Activated CD4-positive, alpha-beta T cell treated with anti-CD3 and anti-CD28 coated beads, Interleukin-10, Interleukin-2, amounts not matched to agents 100 ng/mL and 50 ng/mL, durations not matched to agents 16 hours and 8 hours (primary cell): ENCODE measurements at regions not wholly inside any gene's neighbourhood (a gene's known extent, or its start where the extent isn't known, plus 50 kb on each side); places are given as distances from the start of the nearest gene placed in this dataset.

ENCODE experiments used
- DNase-seq: peaks from one replicate; pipeline ENCODE4 v3.0.0-alpha.2; 2020

DNA sequence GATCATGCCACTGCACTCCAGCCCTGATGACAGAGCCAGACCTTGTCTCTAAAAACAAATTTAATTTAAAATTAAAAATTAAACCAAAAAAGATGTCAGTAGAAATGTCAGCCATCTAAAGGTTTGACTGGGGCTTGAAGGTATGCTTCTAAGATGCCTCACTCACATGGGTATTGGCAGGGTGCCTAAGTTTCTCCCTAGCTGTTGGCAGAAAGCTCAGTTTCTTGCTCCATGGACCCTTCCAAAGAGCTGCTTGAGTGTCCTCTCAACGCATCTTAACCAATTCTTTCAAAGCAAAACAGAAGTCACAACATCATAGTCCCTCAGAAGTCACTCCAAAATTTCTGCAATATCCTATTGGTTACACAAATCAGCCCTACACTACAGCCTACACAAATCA is 231.0 kb upstream of the ADGRL2 start:
- DNase-seq: no peak

DNA sequence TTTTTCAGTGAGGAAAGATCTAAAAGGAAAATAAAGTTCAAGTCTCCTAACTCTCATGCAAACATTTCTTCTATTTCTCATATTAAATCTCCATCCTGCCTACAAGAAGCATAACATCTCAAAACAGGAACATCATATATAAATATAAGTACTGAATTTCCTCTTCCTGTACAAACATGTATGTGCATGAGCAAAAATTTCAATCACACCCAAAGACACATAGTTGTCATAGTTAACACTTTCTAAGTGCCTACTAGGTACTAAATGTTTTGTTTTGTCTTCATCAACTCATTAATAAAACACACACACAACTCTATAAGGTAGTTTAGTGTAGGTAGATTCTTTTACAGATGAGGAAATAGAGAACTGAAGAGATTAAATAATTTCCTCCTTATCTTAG is 237.1 kb upstream of the ADGRL2 start:
- no peak for DNase-seq

DNA sequence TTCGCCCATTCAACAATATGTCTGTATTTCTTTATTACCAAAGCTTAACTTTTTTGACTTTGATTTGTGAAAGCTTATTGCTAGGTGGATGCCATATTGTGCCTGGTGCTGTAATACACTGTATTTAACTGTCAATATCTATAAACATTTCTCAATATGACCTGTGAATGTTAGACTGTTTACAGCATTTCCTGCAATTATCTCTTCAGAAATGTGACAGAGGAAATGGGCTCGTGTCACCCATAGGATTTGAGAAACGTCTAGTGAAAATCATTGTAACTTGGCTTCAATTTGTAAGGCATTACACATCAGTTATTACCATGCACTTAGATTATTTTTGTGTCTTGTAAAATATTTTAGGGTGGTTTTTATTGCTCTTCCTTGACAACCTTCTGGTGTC is 237.8 kb upstream of the ADGRL2 start:
- DNase-seq: no peak

DNA sequence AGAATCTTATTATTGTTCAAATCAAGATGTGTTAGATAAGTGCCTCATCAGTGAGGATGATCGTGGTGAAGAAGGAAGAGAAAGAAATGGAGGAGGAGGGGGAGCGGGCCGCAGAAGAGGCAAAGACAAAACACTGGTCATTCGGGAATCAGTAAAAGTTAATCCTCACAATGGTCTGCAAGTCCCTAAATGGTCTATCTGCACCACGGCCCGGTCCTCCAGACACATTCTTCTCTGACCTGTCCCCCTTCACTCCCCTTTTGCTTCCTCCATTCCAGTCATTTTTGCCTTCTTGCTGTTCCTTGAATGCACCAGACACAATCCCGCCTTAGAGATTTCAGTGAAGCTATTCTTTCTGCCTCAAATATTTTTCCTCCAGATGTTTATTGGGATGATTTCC is 240.1 kb upstream of the ADGRL2 start:
- DNase-seq: no peak

DNA sequence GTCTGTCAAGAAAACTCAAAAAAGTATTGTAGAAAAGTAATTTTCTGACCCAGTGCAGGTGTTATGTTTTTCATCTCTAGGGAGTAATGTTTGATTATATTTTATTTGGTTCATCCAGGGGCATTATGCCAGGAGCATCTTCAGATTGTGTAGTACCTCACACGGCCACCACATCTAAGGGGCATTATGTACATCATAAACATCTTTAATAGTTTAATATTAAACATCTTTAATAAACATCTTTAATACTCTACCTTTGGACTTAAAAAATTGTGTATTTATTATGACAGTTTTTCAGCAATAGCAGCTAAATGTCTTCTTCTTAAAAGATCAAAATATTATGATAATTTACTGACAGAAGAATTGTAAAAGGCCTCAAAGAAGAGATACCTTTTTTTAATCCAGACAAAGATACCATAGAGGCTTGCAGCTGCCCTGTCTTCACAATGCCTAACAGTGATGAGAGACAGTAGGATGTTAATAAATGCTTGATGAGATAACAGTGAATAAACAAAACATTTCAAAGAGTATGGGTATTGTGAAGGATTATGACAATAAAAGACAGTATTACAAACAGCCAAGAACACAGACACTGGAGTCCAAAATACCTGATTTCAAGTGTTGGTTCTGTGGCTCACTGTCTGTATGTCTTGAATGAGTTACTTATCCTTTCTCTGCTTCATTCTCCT is 240.9 kb upstream of the ADGRL2 start:
- DNase-seq: no peak

DNA sequence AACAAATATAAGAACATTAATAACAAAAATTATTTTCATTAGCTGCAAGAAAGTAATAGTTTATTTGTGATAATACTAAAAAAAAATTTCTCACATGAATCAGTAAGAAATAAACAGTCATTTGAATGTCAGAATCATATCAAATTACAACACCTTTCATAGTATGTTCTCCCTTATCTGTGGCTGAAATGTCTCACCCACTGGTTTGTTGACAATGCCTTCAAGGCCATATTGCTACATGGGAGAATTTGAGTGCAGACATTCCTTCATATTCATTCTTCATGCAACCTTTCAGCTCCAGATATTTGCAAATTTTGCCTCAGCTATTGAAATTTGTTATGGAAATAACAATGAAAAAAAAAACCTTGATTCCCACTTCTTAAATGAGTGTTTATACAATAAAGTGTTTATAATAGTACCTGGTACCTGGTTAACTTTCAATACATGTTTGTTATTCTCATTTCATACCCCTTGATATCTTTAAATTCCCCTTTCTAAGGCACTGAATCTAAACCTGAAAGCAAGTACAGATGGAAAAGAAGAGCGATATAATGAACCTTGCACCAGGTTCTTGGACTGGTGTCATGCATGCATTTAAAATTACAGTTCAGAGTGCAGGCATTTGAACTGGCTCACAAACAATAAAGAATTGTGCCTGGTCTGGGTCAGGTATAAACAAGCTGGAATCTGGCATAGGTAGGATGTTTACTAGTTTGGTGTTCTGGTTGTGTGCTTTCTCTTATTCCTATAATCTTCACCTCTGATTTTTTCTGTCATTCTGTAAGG is 242.2 kb upstream of the ADGRL2 start:
- DNase-seq: no peak

DNA sequence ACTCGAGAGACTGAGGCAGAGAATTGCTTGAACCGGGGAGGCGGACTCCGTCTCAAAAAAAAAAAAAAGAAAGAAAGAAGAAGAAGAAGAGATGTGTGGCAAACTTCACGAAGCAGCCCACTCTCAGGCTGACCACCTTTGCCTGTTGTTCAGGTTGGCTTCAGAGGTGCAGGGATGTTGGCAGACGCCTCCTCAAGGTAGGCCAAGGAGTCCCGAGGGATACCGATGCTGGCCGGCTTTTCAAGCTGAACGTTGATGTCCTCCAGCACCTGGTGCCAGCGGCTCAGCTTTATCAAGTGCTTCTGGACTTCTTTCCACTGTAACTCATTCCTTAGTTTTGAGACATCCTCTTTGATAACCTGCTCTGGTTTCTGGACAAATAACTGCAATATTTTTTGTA is 243.8 kb upstream of the ADGRL2 start:
- DNase-seq: no peak

DNA sequence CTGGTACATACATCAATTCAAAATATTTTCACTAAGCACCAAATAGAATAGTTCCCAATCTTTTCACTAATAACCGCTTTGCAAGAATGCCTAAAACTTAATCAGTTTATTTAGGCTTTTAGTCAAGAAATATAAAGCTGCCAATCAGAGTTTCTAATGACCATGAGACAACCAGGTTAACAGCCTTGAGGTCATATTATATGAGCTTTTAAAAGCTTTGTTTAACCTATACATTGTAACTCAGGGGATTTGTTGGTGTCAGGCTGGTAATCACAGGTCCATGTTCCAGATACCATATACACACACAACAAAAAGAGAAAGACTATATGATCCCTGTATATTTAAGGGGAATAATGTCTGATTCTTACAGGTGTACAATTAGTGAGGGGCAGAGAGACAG is 246.2 kb upstream of the ADGRL2 start:
- no peak for DNase-seq

DNA sequence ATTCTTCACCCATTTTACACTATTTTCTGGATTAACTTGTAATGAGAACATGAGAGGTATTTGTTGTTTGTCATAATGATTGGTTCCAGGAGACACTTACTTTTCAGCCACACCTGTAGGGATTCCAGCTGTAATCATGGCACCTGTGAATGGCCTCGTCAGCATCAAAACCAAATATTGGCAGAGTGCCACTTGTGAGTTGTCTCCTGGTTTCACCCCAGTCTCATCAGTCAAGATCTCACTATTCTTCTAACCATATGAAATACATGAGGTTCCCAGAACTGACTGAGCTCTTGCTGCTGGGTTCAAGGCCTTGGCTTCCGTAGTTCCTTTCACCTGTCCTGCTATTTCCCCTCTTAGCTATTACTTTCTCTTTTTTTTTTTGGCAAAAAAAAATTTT is 246.6 kb upstream of the ADGRL2 start:
- no peak for DNase-seq

DNA sequence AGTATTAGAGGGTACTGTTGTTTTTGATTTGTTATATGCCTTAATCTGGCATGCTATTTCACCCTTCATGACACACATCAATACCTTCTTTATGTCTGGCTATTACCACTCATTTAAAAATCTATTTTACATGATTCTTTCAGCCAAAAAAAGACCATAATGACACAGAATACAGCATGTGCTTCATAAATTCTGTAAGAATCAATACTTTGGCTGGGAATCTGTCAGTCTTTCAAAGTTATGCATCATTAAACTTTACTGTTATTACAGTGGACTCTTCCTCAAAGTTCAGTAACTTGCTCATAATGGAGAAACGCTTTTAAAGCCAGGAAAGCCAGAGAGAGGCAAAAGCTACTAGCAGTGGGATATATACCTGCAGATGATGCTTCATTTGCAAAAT is 247.2 kb upstream of the ADGRL2 start:
- no peak for DNase-seq

DNA sequence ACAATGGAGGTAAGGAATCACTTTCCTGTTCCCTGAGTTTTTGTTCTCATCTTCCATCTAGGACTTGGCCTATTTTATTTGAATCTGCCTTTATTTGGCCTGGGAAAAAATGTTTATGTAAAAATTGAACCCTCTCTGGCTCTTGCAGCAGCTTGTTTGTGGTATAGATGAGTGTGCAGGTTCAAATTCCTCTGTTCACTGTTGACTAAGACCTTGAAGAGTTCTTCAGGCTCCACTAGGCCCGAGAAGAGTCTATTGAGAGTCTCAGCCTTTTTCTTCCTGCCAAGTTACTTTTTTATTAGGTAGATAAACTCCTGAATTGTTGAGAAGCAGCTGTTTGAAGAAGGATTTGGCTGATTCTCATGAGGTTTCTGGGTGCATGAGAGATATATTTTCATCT is 248.8 kb upstream of the ADGRL2 start:
- DNase-seq: no peak

DNA sequence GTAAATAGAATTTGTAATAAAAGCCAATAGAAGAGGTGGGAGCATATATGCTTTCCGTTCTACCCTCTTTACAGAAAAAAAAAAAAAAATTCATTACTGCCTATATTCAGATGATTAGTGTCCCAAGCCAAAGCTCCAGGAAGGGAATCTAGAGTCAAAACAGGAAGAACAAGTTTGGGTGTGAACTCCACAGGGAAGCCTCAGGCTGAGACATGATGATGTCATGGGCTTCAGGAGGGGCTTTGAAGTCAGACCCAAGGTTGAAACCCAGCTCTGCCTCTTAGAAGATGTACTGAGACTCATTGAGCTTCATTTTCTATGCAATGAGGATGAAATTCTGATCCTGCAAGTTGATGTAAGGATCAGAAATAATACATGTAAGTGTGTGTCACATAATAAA is 250.0 kb upstream of the ADGRL2 start:
- no peak for DNase-seq

DNA sequence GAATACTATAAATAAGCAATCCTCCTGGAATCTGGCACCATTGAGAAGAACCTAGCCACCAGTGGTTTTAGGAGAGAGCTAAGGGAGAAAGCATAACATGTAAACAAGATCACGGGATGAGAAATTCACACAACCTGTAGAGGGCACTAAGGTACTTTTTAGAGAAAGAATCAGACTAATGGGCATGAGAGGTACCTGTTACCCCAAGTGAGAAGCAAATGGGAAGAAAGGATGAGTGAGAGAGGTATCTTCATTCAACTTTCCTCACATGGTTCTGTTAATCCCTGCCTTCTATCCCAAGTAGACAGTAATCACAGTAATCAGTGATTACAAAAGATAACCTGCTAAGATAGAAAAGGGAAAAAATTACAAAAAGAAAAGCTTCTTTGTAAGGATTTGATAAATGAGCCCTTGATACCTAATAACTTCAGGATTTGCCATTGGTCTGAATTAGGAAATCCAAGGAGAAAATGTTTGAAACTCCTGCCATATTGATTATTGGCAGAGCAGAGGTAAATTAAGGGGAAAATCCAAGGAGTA is 251.1 kb upstream of the ADGRL2 start:
- peak; percentile 16 for DNase-seq

DNA sequence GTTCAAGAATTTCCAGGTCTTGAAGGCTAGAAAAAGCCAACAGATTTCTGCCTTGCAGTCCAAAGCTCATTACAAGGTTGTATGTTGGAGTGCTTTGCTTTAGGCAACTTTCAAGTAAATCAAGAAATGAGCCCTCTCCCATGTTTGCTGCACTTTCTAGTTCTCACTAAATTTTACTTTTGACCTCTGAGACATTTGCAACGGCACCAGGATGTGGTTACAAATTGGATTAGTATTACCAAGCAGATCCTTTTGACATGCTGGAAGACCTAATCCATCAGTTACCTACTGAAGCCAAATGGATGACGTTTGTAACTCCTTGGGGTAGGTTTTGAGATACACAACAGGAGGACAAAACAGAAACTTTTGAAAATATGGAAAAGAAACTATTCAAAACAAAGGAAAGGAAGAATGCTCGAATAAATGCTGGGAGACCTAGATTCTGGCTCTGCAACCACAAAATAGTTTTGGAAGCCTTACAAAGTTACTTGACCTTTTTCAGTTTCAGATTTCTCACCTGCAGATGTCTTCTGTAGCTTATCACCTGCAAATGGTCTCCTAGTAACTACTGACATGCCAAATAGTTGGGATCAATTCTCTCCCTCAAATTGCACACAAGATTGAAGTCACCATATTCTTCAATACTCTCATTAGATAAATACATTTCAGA is 251.7 kb upstream of the ADGRL2 start:
- DNase-seq: peak; percentile 55

DNA sequence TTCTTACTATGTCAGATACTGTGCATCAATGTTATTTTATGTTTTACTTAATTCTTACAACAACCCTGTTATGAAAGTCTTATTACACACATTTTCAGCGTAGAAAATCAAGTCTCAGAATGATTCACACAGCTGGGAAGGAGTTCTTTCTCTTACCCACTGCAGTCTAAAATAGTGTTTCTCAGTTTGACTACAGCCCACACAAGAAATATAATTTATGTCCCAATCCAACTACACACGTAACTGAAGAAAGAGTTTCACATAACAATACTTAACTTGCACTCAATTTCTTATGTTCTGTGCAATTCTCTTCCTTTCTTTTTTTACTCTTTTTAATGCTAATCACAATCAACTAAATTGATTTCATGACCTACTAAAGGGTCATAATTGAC is 252.8 kb upstream of the ADGRL2 start:
- peak; percentile 63 for DNase-seq

DNA sequence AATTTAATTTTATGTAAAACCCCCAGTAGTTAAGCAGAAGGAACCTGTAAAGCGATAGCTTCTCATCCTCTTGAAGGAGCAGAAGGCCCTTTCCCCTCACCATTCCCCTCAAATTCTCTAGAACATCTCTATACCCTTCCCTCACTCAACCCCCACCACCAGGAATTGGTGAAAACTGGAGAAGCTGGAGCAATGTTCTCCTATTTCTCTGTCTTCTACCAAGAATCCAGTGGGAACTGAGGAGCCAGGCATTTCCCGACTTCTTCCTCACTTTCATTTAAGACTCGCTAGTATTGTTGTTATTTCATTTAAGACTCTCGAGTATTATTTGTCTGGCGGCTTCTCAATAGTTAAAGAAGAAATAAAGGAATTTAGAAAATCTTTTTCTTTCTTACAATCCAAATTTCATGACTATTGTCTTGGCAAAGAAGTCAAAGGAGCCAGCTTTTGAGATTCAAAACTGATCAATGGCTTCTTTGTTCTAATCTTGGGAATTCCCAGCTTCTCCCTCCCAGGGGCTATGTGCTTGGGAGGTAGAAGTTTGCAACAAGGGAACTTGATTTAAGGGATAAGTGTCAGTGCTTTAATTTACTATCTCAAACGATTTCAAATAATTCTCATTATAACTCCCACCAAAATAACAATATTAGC is 253.3 kb upstream of the ADGRL2 start:
- no peak for DNase-seq

DNA sequence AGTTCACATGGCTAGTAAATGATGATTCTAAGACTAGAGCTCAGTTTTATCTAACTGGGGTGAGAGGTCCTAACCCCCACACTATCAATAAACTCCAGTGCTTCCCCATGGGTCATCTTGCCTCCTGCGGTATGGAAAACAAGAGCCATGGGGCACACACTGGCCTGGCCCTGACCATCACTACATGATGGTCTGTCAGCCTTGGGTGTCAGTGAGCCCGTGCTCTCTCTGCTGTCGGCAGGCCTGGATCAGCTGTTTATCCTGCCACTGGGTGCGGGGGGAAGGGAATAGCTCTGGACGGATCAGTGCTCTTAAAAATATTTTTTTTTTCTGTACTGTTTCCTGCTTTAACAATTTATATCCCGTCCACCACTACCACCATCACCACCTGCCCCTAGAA is 255.0 kb upstream of the ADGRL2 start:
- no peak for DNase-seq

DNA sequence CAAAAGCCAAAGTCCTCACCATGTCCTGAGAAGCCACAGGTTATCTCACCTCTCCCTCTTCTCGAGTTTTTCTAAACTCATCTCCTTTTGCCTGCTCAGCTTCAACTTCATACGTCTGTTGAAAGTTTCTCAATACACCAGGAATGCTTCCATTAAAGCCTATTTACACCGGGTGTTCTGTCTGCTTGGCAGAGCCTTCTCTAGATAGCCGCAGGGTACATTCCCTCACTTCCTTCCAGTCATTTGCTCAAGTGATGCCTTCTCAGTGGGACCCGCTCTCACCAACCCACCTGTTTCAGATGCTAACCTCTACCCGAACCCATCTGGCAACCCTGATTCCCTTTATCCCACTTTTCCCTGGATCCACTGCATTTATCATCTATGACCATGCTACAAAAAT is 257.0 kb upstream of the ADGRL2 start:
- no peak for DNase-seq

DNA sequence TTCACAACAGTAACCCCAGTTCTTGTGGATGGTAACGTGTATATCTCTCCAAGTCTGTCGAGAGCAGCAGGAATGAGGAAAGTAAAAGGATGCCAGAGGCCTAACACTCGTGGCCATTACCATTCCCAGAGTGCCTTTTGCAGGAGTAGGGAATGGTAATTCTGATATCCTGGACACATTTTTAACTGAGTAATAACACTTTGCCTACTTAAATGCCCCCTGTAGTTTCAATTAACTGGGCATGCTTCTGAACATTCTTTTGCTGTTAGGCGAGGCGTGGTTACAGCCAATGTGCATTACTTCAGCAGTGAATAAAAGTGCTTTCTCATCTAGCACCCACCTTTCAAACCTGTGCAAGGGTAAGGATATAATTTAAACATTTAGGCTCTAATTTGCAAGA is 258.5 kb upstream of the ADGRL2 start:
- DNase-seq: no peak

DNA sequence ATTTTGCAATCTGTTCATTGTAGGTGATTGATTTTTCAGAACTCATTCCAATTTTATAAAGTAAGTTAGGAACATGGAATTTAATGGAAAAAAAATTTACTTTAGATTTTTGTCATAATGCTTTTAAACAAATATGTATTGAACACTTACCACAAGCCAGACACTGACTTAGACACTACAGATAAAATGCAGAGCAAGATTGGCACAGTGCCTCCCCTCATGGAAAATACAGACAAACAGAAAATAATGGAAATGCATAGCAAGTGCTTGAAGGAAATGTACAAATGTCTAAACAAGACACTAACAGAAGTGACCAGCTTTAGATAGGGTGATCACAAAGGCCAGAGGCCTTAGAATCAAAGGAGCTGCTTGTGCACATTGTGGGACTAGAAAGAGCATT is 260.5 kb upstream of the ADGRL2 start:
- DNase-seq: no peak

DNA sequence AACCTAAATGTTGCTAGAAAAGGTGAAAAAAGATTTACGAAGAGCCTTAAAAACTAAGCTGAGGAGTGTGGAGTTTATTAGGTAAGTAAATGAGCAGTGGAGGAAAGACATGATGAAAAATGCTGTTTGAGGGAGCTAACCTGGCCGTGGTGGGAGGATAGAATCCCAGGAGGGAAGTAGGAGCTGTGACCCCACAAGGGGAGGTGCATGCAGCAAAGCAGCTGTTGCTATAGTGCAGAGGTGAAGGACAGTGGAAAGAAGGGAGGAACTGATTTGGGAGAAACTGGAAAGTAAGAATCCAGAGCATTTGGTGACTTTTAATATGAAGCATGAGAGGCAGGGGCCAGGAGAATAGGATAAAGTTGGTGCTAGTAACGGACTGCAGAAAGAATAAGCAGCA is 271.7 kb upstream of the ADGRL2 start:
- DNase-seq: no peak

DNA sequence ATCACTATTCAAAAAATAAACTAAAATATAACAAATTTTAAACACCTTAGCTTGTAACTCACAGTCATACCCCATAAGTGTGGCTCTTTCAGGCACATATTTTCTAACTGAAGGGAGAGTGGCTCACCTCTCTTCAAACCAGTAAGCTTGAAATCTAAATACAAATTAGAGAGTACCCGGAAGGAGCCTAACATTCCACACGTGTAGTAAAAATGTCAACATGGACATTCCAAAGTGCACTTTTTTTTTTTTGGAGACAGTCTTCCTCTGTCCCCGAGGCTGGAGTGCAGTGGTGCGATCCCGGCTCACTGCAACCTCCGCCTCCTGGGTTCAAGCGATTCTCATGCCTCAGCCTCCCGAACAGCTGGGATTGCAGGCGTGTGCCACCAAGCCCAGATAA is 275.6 kb upstream of the ADGRL2 start:
- DNase-seq: no peak

DNA sequence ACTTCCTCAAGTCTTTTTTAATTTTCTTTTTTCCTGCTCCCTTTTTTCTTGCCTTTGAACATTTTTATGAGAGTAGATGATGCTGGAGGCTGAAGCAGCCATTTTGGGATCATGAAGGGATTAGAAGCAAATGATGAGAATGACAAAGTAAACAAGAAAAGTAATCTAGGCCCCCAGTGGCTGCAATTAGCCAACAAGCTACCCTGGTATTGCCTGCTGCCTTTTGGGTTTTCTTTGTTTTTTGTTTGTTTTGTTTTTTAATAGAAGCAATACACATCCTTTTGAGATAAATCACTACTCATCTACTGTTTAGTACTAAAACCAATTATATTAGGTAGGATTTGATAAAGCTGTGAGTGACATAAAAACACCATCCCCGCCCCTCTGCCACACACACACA is 280.7 kb upstream of the ADGRL2 start:
- DNase-seq: no peak

DNA sequence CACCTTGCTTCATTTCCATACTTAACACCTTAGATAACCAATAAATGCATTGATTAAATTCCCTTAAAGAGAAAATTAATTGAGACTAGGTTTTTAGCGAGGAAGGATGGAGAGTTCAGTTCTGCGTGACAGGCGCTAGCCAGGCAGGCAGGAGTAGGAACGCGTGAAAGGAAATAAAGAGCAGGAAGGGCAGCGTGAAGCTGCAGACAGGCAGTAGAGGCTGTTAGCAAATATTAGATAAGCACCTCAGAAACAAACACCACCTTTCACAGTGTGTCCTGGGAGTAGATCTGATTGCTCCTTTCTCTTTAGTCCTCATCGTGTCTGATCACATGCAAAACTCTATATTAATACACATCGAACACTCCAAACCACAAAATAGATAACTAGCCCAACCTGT is 282.7 kb upstream of the ADGRL2 start:
- no peak for DNase-seq
